ENCODE measurements at regions not wholly inside any gene's neighbourhood (a gene's known extent, or its start where the extent isn't known, plus 50 kb on each side); places are given as distances from the start of the nearest gene placed in this dataset.

GRCh38 chr3:159892801-159893200 is 95.8 kb upstream of the IL12A start:
- TF ChIP-seq ARNTL (CRISPR knock-in tag; IDR thresholded peaks at IDR 0.05; ENCODE audit: borderline replicate concordance, low read depth) (no peak), SNAI2 (CRISPR knock-in tag; IDR thresholded peaks at IDR 0.05) (no peak), ZFP30 (CRISPR knock-in tag; IDR thresholded peaks at IDR 0.05) (no peak), ESRRG (CRISPR knock-in tag; IDR thresholded peaks at IDR 0.05) (no peak)
- no peak for ATAC-seq

- TF ChIP-seq TOX (CRISPR knock-in tag; IDR thresholded peaks at IDR 0.05; ENCODE audit: borderline replicate concordance) = no peak
- TF ChIP-seq TCF4 (CRISPR knock-in tag; IDR thresholded peaks at IDR 0.05; ENCODE audit: borderline replicate concordance) = no peak
- TF ChIP-seq ZNF565 (CRISPR knock-in tag; conservative IDR thresholded peaks at IDR 0.05; ENCODE audit: low read depth) = no peak
- no peak for TF ChIP-seq CSRNP3 (CRISPR knock-in tag; IDR thresholded peaks at IDR 0.05)
- no peak for TF ChIP-seq RARB (CRISPR knock-in tag; IDR thresholded peaks at IDR 0.05)
- TF ChIP-seq ZC3H10 (CRISPR knock-in tag; IDR thresholded peaks at IDR 0.05) = no peak
- no peak for TF ChIP-seq OSR1 (CRISPR knock-in tag; IDR thresholded peaks at IDR 0.05)
- TF ChIP-seq SNAI2 (CRISPR knock-in tag; IDR thresholded peaks at IDR 0.05) = no peak
- no peak for TF ChIP-seq GLIS3 (CRISPR knock-in tag; IDR thresholded peaks at IDR 0.05)
- no peak for TF ChIP-seq ZNF70 (CRISPR knock-in tag; IDR thresholded peaks at IDR 0.05)
- no peak for TF ChIP-seq PATZ1 (CRISPR knock-in tag; IDR thresholded peaks at IDR 0.05; ENCODE audit: borderline replicate concordance)
- no peak for TF ChIP-seq ISL1 (CRISPR knock-in tag; IDR thresholded peaks at IDR 0.05)
- no peak for TF ChIP-seq PPARA (CRISPR knock-in tag; IDR thresholded peaks at IDR 0.05; ENCODE audit: borderline replicate concordance)
- no peak for TF ChIP-seq TSHZ2 (CRISPR knock-in tag; IDR thresholded peaks at IDR 0.05)
- TF ChIP-seq ARNTL (CRISPR knock-in tag; IDR thresholded peaks at IDR 0.05; ENCODE audit: borderline replicate concordance, low read depth) = no peak
- no peak for TF ChIP-seq ZNF8 (CRISPR knock-in tag; IDR thresholded peaks at IDR 0.05)
- TF ChIP-seq ESRRG (CRISPR knock-in tag; IDR thresholded peaks at IDR 0.05) = no peak
- no peak for TF ChIP-seq POU6F1 (CRISPR knock-in tag; IDR thresholded peaks at IDR 0.05; ENCODE audit: borderline replicate concordance, low read depth)
- ATAC-seq = no peak
These were observed 94.2 kb upstream of the IL12A start for GRCh38 chr3:159894386-159894785.

GRCh38 chr3:159895430-159895829 is 93.2 kb upstream of the IL12A start:
- TF ChIP-seq ZNF565 (CRISPR knock-in tag; conservative IDR thresholded peaks at IDR 0.05; ENCODE audit: low read depth) (no peak), ZNF70 (CRISPR knock-in tag; IDR thresholded peaks at IDR 0.05) (no peak), CSRNP3 (CRISPR knock-in tag; IDR thresholded peaks at IDR 0.05) (no peak), OSR1 (CRISPR knock-in tag; IDR thresholded peaks at IDR 0.05) (no peak), TOX (CRISPR knock-in tag; IDR thresholded peaks at IDR 0.05; ENCODE audit: borderline replicate concordance) (no peak), ESRRG (CRISPR knock-in tag; IDR thresholded peaks at IDR 0.05) (no peak), PPARA (CRISPR knock-in tag; IDR thresholded peaks at IDR 0.05; ENCODE audit: borderline replicate concordance) (no peak), ZNF8 (CRISPR knock-in tag; IDR thresholded peaks at IDR 0.05) (no peak), ZFP30 (CRISPR knock-in tag; IDR thresholded peaks at IDR 0.05) (no peak), TSHZ2 (CRISPR knock-in tag; IDR thresholded peaks at IDR 0.05) (no peak), PATZ1 (CRISPR knock-in tag; IDR thresholded peaks at IDR 0.05; ENCODE audit: borderline replicate concordance) (no peak), SNAI2 (CRISPR knock-in tag; IDR thresholded peaks at IDR 0.05) (no peak), ZFP3 (CRISPR knock-in tag; IDR thresholded peaks at IDR 0.05) (no peak), POU6F1 (CRISPR knock-in tag; IDR thresholded peaks at IDR 0.05; ENCODE audit: borderline replicate concordance, low read depth) (no peak), ISL1 (CRISPR knock-in tag; IDR thresholded peaks at IDR 0.05) (no peak)
- ATAC-seq = no peak

Data from SK-N-SH treated with all-trans-retinoic acid at 6 μM for 48 hours (cell line).